K562 (cell line): ENCODE measurements at regions not wholly inside any gene's neighbourhood (a gene's known extent, or its start where the extent isn't known, plus 50 kb on each side); places are given as distances from the start of the nearest gene placed in this dataset.

ENCODE experiments used
- ATAC-seq: fragments of 200-7000 bp; cut with Tn5 transposase; 3 replicates; pipeline ENCODE4 v1.9.1; 2020; ENCODE audit warnings: moderate library complexity
- BruUV-seq: library from RNA; stranded (reverse); fragments of 400-500 nt; replicated peaks from 2 replicates; lab custom pipeline; 2021; lab: Mats Ljungman, UMichigan
- CTCF ChIA-PET: fragments of 300-600 bp; formaldehyde crosslinking; extraction: SDS; loops from one replicate; lab custom pipeline; 2021; ENCODE audit warnings: low intra/inter-chr PET ratio; lab: Yijun Ruan, JAX
- POLR2A ChIA-PET: fragments of 300-600, 350-650 bp; sonication (Branson Sonifier 250); formaldehyde crosslinking; extraction: SDS; loops from one replicate; lab custom pipeline; 2021; ENCODE audit warnings: antibody characterized with exemption, inconsistent platforms; lab: Yijun Ruan, JAX
- DNase-seq, 4 experiments: peaks; one replicate each; pipeline versions ENCODE4 v3.0.0 to v3.0.0-alpha.2; 2011 to 2018; ENCODE audit warnings: low spot score in 3 of 4, mixed read lengths in 3 of 4; ENCODE audit errors: extremely low read depth in 1 of 4
- FAIRE-seq: peaks from 2 replicates; lab custom pipeline; 2011; peaks lifted over from hg19 to GRCh38; lab: Jason Lieb, UNC
- H2AFZ ChIP-seq: 2 replicates; pipeline ENCODE4 v1.6.0; 2011; ENCODE audit warnings: low read depth, low read length, control low read depth, inconsistent platforms
- H3K27ac ChIP-seq: fragments of 200-600 bp; 3 replicates; pipeline ENCODE4 v1.8.0; 2011; ENCODE audit warnings: low read depth, mild to moderate bottlenecking, control low read depth, inconsistent platforms, low read length, moderate library complexity, mixed read lengths; ENCODE audit errors: extremely low read depth
- H3K27me3 ChIP-seq, 2 experiments: fragments of 300-600 bp in 1 of 2; 2 replicates in 1 of 2; 3 replicates in 1 of 2; pipeline versions ENCODE4 v1.6.0 to v1.8.0; 2011; ENCODE audit warnings: inconsistent platforms in 2 of 2, low read length in 2 of 2, mild to moderate bottlenecking in 1 of 2, mixed read lengths in 1 of 2, moderate library complexity in 1 of 2; ENCODE audit not compliant: control insufficient read depth in 2 of 2, insufficient read depth in 2 of 2
- H3K36me3 ChIP-seq: fragments of 300-600 bp; 3 replicates; pipeline ENCODE4 v1.8.0; 2011; ENCODE audit warnings: mild to moderate bottlenecking, low read length, inconsistent platforms; ENCODE audit not compliant: control insufficient read depth, insufficient read depth
- H3K4me1 ChIP-seq, 2 experiments: fragments of 200-600 bp in 1 of 2; replicated peaks in 1 of 2; 2 replicates in 1 of 2; 3 replicates in 1 of 2; pipeline versions ENCODE4 v1.5.1 to v1.8.0; 2011; ENCODE audit warnings: inconsistent platforms in 2 of 2, low read length in 2 of 2, mild to moderate bottlenecking in 1 of 2, mixed read lengths in 1 of 2, moderate library complexity in 1 of 2; ENCODE audit not compliant: control insufficient read depth in 2 of 2, insufficient read depth in 2 of 2
- H3K4me2 ChIP-seq: 2 replicates; pipeline ENCODE4 v1.6.1; 2011; ENCODE audit warnings: low read length, control low read depth, inconsistent platforms, mixed read lengths; ENCODE audit not compliant: insufficient read depth
- H3K4me3 ChIP-seq: fragments of 200-600 bp; sonication (generic), shearing (Covaris generic); 2 replicates; pipeline ENCODE4 v1.5.1; 2016; ENCODE audit warnings: control low read depth, inconsistent platforms
- H3K79me2 ChIP-seq: fragments of 200-600 bp; 3 replicates; pipeline ENCODE4 v1.8.0; 2011; ENCODE audit warnings: low read length, inconsistent platforms; ENCODE audit not compliant: control insufficient read depth, insufficient read depth
- H3K9ac ChIP-seq, 2 experiments: 2 replicates each; pipeline versions ENCODE4 v1.6.0 to v1.6.1; 2011; ENCODE audit warnings: low read depth in 2 of 2, low read length in 2 of 2, control low read depth in 1 of 2, inconsistent platforms in 1 of 2, mild to moderate bottlenecking in 1 of 2, mixed read lengths in 1 of 2; ENCODE audit not compliant: insufficient read depth in 1 of 2
- H3K9me1 ChIP-seq: one replicate; pipeline ENCODE4 v1.6.0; 2011; ENCODE audit warnings: inconsistent platforms, mild to moderate bottlenecking, low read length, moderate library complexity; ENCODE audit not compliant: control insufficient read depth, insufficient read depth
- H3K9me3 ChIP-seq: replicated peaks from 2 replicates; pipeline ENCODE4 v1.5.1; 2011; ENCODE audit warnings: low read depth, low read length, inconsistent platforms; ENCODE audit not compliant: control insufficient read depth, insufficient read depth
- H4K20me1 ChIP-seq: replicated peaks from 2 replicates; pipeline ENCODE4 v1.6.1; 2011; ENCODE audit warnings: low read length, inconsistent platforms, mixed read lengths; ENCODE audit not compliant: control insufficient read depth, insufficient read depth
- CCAR2 ChIP-seq: fragments of 200-400 bp; formaldehyde crosslinking; IDR thresholded peaks from 2 replicates; pipeline ENCODE4 v1.6.1; 2017; ENCODE audit warnings: mild to moderate bottlenecking, low read depth, low read length
- DIDO1 ChIP-seq: fragments of 450-650 bp; IDR thresholded peaks from 2 replicates; pipeline ENCODE4 v1.6.1; 2016; ENCODE audit warnings: low read depth, missing biosample characterization, missing genetic modification characterization
- E2F4 ChIP-seq: sonication (generic); formaldehyde crosslinking; IDR thresholded peaks from 2 replicates; pipeline ENCODE4 v1.8.0; 2022; ENCODE audit warnings: mild to moderate bottlenecking, low read depth, missing genetic modification reagents
- EZH2 ChIP-seq: IDR thresholded peaks from 2 replicates; pipeline ENCODE4 v1.6.1; 2012; ENCODE audit warnings: low read depth, mild to moderate bottlenecking, inconsistent platforms, low read length, borderline replicate concordance
- HDAC8 ChIP-seq: fragments of 450-650 bp; IDR thresholded peaks from 2 replicates; pipeline ENCODE4 v1.6.1; 2016; ENCODE audit warnings: mild to moderate bottlenecking, missing genetic modification characterization, moderate library complexity, missing compliant biosample characterization
- HLTF ChIP-seq: fragments of 450-650 bp; IDR thresholded peaks from 2 replicates; pipeline ENCODE4 v1.6.1; 2016
- KDM4B ChIP-seq, 2 experiments: fragments of 450-650 bp in 1 of 2; sonication (generic) in 1 of 2; IDR thresholded peaks; 2 replicates each; pipeline ENCODE4 v1.6.1; 2016 to 2017; ENCODE audit warnings: borderline replicate concordance in 2 of 2, antibody characterized with exemption in 1 of 2, low read depth in 1 of 2, mild to moderate bottlenecking in 1 of 2
- KLF13 ChIP-seq: fragments of 450-650 bp; IDR thresholded peaks from 2 replicates; pipeline ENCODE4 v1.6.1; 2016; ENCODE audit warnings: missing genetic modification characterization, low read depth, mild to moderate bottlenecking, missing compliant biosample characterization, moderate library complexity, borderline replicate concordance
- MTF1 ChIP-seq: fragments of 250-450 bp; sonication (Bioruptor Pico); IDR thresholded peaks from 2 replicates; pipeline ENCODE4 v1.9.0; 2021; ENCODE audit warnings: moderate library complexity, mild to moderate bottlenecking, inconsistent platforms, borderline replicate concordance
- NCOA4 ChIP-seq: fragments of 450-650 bp; IDR thresholded peaks from 2 replicates; pipeline ENCODE4 v1.6.1; 2018; ENCODE audit warnings: mild to moderate bottlenecking; ENCODE audit not compliant: partially characterized antibody
- RERE ChIP-seq: sonication (generic); formaldehyde crosslinking; IDR thresholded peaks from 2 replicates; pipeline ENCODE4 v1.8.0; 2023; ENCODE audit warnings: missing genetic modification reagents, mild to moderate bottlenecking, borderline replicate concordance
- SAFB ChIP-seq: fragments of 200-400 bp; formaldehyde crosslinking; IDR thresholded peaks from 2 replicates; pipeline ENCODE4 v1.6.1; 2017; ENCODE audit warnings: low read depth, low read length, borderline replicate concordance
- TCFL5 ChIP-seq: fragments of 250-450 bp; sonication (Bioruptor Pico); conservative IDR thresholded peaks from 2 replicates; pipeline ENCODE4 v1.6.1; 2021; ENCODE audit warnings: mild to moderate bottlenecking, moderate library complexity, matching md5 sums
- ZFP30 ChIP-seq: fragments of 250-450 bp; sonication (Bioruptor Pico); IDR thresholded peaks from 2 replicates; pipeline ENCODE4 v1.8.0; 2022; ENCODE audit warnings: moderate library complexity, mild to moderate bottlenecking, inconsistent platforms, borderline replicate concordance
- ZKSCAN1 ChIP-seq: fragments of 150-350 bp; IDR thresholded peaks from 2 replicates; pipeline ENCODE4 v1.6.1; 2016; ENCODE audit warnings: low read depth, low read length
- ZNF217 ChIP-seq: sonication (generic); formaldehyde crosslinking; IDR thresholded peaks from 2 replicates; pipeline ENCODE4 v1.8.0; 2022; ENCODE audit warnings: mild to moderate bottlenecking, missing genetic modification reagents
- WGBS: fragments of 100-300 bp; shearing (Covaris generic); methylation state at CpG from one replicate; pipeline ENCODE4 v1.1.6; 2016; ENCODE audit warnings: low coverage, mixed read lengths; ENCODE audit not compliant: insufficient coverage; ENCODE audit errors: missing lambda C conversion rate; 5-methylcytosine and 5-hydroxymethylcytosine counted together
- in situ Hi-C: fragments of 300-500 bp; cut with MboI; formaldehyde crosslinking; loops from 4 replicates; pipeline ENCODE4 v1.15.0; 2018; ENCODE audit warnings: inconsistent platforms, mixed read lengths
- intact Hi-C: fragments of 100-400 bp; cut with micrococcal nuclease; formaldehyde crosslinking; loops from 2 replicates; pipeline ENCODE4 v1.14.2; 2022

GRCh38 chr13:54379461-54379860 lies 1350.8 kb downstream of the OLFM4 start:
- 0% methylated on average over 1 of the region's 2 CpGs for WGBS
- DNase-seq (no peak), ATAC-seq (no peak), FAIRE-seq (no peak)
- intact Hi-C loops = no loop called here
- no peak overlapping the region for H3K27ac ChIP-seq
- no peak overlapping the region for H3K4me2 ChIP-seq
- no peaks in the 10 kb centered on the region for H3K9me1 ChIP-seq
- no peak overlapping the region for H2AFZ ChIP-seq
- H3K9ac ChIP-seq = no peak overlapping the region
- POLR2A ChIA-PET = no interaction called here
- in situ Hi-C loops = no loop called here
- H3K79me2 ChIP-seq = no peaks in the 10 kb centered on the region
- no peaks in the 10 kb centered on the region for H3K27me3 ChIP-seq
- no peaks in the 10 kb centered on the region for H3K9me3 ChIP-seq
- no TSS peak for BruUV-seq
- TF ChIP-seq CCAR2 (no peak), ZNF217 (CRISPR knock-in tag) (no peak), ZKSCAN1 (no peak), HDAC8 (tag) (no peak), KLF13 (tag) (no peak), MTF1 (CRISPR knock-in tag) (no peak), TCFL5 (CRISPR knock-in tag) (no peak), KDM4B (IDR thresholded peaks at IDR 0.05; ENCODE audit: borderline replicate concordance in 2 of 2, low read depth in 1 of 2) (no peak), ZFP30 (CRISPR knock-in tag) (no peak), NCOA4 (no peak), RERE (CRISPR knock-in tag) (no peak), HLTF (no peak), DIDO1 (tag) (no peak), E2F4 (no peak), SAFB (no peak), EZH2 (no peak)
- CTCF ChIA-PET = no interaction called here
- H4K20me1 ChIP-seq = no peaks in the 10 kb centered on the region
- H3K4me1 ChIP-seq = no peaks in the 10 kb centered on the region
- no peaks in the 10 kb centered on the region for H3K36me3 ChIP-seq
- no peak overlapping the region for H3K4me3 ChIP-seq
